HEK293T (cell line): ENCODE measurements at regions not wholly inside any gene's neighbourhood (a gene's known extent, or its start where the extent isn't known, plus 50 kb on each side); places are given as distances from the start of the nearest gene placed in this dataset.
"Not testable (repeated sequence)": the region's sequence is repeated elsewhere in the genome, so short reads cannot be mapped to it uniquely, and the experiment has no call there.

Experiments
- CTCF ChIA-PET: fragments of 350-600 bp; formaldehyde crosslinking; extraction: SDS; loops from one replicate; lab custom pipeline; 2021; ENCODE audit warnings: antibody characterized with exemption, inconsistent platforms; lab: Yijun Ruan, JAX
- POLR2A ChIA-PET: fragments of 350-600 bp; formaldehyde crosslinking; extraction: SDS; loops from one replicate; lab custom pipeline; 2020; ENCODE audit warnings: antibody characterized with exemption, inconsistent platforms; lab: Yijun Ruan, JAX
- DNase-seq: peaks from one replicate; pipeline ENCODE4 v3.0.0; 2012; ENCODE audit warnings: mixed read lengths; ENCODE audit errors: extremely low spot score
- ARNT ChIP-seq: fragments of 450-650 bp; IDR thresholded peaks from 2 replicates; pipeline ENCODE4 v1.6.1; 2017; ENCODE audit warnings: mild to moderate bottlenecking
- BHLHE40 ChIP-seq: fragments of 450-650 bp; IDR thresholded peaks from 2 replicates; pipeline ENCODE4 v1.6.1; 2016; ENCODE audit warnings: mild to moderate bottlenecking, moderate library complexity, borderline replicate concordance
- CTBP1 ChIP-seq: fragments of 450-650 bp; IDR thresholded peaks from 2 replicates; pipeline ENCODE4 v1.6.1; 2016; ENCODE audit warnings: borderline replicate concordance
- ELF4 ChIP-seq: fragments of 450-650 bp; IDR thresholded peaks from 2 replicates; pipeline ENCODE4 v1.6.1; 2017; ENCODE audit warnings: antibody characterized with exemption
- FOXA1 ChIP-seq: fragments of 450-650 bp; IDR thresholded peaks from 2 replicates; pipeline ENCODE4 v1.6.1; 2016; ENCODE audit warnings: mild to moderate bottlenecking
- FOXK2 ChIP-seq: fragments of 450-650 bp; IDR thresholded peaks from 2 replicates; pipeline ENCODE4 v1.6.1; 2016; ENCODE audit warnings: mild to moderate bottlenecking
- FOXM1 ChIP-seq: fragments of 450-650 bp; IDR thresholded peaks from 2 replicates; pipeline ENCODE4 v1.6.1; 2017; ENCODE audit warnings: mild to moderate bottlenecking, borderline replicate concordance
- HDGF ChIP-seq: fragments of 450-650 bp; IDR thresholded peaks from 2 replicates; pipeline ENCODE4 v1.6.1; 2017; ENCODE audit warnings: antibody characterized with exemption, borderline replicate concordance
- L3MBTL2 ChIP-seq: fragments of 450-650 bp; conservative IDR thresholded peaks from 2 replicates; pipeline ENCODE4 v1.6.1; 2016; ENCODE audit warnings: mild to moderate bottlenecking
- LEF1 ChIP-seq: fragments of 450-650 bp; IDR thresholded peaks from 2 replicates; pipeline ENCODE4 v1.6.1; 2017; ENCODE audit warnings: mild to moderate bottlenecking, borderline replicate concordance
- NFRKB ChIP-seq: fragments of 450-650 bp; IDR thresholded peaks from 2 replicates; pipeline ENCODE4 v1.6.1; 2016; ENCODE audit warnings: mild to moderate bottlenecking, moderate library complexity
- SP1 ChIP-seq: fragments of 450-650 bp; IDR thresholded peaks from 2 replicates; pipeline ENCODE4 v1.6.1; 2017
- SUZ12 ChIP-seq: fragments of 450-650 bp; IDR thresholded peaks from 2 replicates; pipeline ENCODE4 v1.6.1; 2016; ENCODE audit warnings: mild to moderate bottlenecking
- TARDBP ChIP-seq: fragments of 450-650 bp; IDR thresholded peaks from 2 replicates; pipeline ENCODE4 v1.6.1; 2016
- ZNF384 ChIP-seq: fragments of 450-650 bp; IDR thresholded peaks from 2 replicates; pipeline ENCODE4 v1.6.1; 2016
- TF ChIP-seq, protein P1 (sequence below): fragments of 450-650 bp; IDR thresholded peaks from 2 replicates; pipeline ENCODE4 v1.6.1; 2016

DNA sequence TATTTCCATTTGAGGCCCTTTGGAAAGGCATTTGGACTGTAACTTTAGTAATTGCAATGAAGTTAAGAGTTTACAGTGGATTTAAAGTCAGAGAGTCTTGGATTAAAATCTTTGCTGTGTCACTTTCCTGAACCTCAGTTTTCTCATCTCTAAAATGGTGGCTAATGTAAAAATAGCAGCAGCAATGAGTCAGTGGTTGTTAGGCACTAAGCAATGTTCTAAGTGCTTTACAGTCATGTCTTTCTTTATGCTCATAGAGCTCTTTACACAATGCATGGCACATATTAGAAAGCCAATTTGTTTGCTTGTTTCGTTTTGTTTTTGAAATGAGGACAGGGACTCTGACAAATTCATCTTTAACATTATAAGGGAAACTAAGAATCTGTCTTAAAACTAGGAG lies 222.7 kb upstream of the DNAJC19 start:
- POLR2A ChIA-PET: no interaction called here
- no peak for TF ChIP-seq FOXA1
- TF ChIP-seq TARDBP: no peak
- CTCF ChIA-PET: no interaction called here
- no peak for DNase-seq

DNA sequence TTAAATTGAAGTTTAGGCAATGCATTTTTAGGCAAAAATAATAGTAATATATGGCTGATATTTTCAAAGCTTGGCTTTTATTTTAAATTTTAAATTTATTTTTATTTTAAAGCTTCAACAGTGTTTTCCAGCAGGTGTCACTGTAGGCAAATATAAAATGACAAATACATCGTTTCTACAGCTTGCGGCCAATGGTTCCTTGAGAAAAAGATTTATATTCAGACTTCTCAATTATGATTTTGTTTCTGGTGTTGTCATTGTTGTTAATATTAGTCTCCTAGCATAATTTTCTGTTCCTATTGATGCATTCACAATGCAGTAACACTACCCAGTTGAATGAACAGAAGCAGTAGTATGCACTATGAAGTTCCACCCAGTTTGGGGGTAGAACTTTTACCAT lies 220.7 kb upstream of the DNAJC19 start:
- POLR2A ChIA-PET: no interaction called here
- CTCF ChIA-PET: interaction anchor here (0.7 to 1.2 kb wide), 4 partner anchors 8 to 491 kb away, joined by 4 to 8 read pairs (median 4); no protein-coding TSS in a partner anchor
- DNase-seq: peak; percentile 8
- TF ChIP-seq CTBP1: no peak
- TF ChIP-seq LEF1: no peak
- TF ChIP-seq, protein P1, sequence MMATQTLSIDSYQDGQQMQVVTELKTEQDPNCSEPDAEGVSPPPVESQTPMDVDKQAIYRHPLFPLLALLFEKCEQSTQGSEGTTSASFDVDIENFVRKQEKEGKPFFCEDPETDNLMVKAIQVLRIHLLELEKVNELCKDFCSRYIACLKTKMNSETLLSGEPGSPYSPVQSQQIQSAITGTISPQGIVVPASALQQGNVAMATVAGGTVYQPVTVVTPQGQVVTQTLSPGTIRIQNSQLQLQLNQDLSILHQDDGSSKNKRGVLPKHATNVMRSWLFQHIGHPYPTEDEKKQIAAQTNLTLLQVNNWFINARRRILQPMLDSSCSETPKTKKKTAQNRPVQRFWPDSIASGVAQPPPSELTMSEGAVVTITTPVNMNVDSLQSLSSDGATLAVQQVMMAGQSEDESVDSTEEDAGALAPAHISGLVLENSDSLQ: no peak
- TF ChIP-seq TARDBP: no peak
- TF ChIP-seq ELF4: no peak
- no peak for TF ChIP-seq ZNF384
- no peak for TF ChIP-seq NFRKB

DNA sequence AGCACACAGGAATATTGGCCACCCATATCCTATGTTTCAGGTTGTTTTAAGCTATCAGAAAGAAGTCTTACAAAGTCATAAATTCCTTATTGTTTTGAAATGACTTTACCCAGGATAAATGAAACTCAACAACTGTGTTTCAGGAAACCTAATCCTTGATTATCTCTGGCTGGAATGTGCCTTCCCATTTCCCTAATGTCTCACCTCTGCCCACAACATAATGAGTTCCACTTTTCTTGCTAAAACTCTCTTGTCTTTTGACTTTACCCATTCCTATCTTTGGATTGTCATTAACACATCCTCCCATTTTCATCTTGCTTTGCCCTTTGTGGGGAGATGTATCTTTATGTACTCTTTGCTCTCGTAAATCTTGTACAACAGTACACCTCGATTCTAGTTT lies 200.0 kb upstream of the DNAJC19 start:
- no peak for TF ChIP-seq FOXM1
- TF ChIP-seq NFRKB: no peak
- TF ChIP-seq ZNF384: no peak
- ChIA-PET CTCF (no interaction called here), POLR2A (no interaction called here)
- no peak for DNase-seq

DNA sequence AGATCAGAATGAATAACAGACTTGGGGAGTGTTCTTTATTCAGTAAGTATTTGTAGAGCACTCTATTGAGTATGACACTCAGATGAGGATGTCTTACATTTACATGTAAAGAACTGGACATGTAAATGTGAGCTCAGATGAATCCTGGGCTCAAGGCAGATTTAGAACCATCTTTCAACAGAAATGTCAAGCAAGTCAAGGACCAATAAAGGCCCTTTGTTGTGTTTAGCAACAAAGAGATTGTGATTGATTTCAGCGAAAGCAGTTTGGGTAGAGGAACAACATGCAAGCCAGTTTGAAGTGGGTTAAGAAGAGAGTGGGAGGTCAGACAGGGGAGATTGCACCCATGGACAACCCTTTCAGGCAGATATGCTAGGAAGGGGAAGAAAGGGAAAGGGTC lies 194.2 kb upstream of the DNAJC19 start:
- TF ChIP-seq TARDBP: no peak
- TF ChIP-seq, protein P1: no peak
- TF ChIP-seq SUZ12: no peak
- TF ChIP-seq NFRKB: no peak
- no peak for TF ChIP-seq ZNF384
- TF ChIP-seq CTBP1: no peak
- TF ChIP-seq FOXA1: no peak
- TF ChIP-seq SP1: no peak
- TF ChIP-seq BHLHE40: no peak
- TF ChIP-seq HDGF: no peak
- TF ChIP-seq ELF4: no peak
- no peak for TF ChIP-seq L3MBTL2
- TF ChIP-seq LEF1: no peak
- TF ChIP-seq ARNT: no peak
- no peak for TF ChIP-seq FOXM1
- no peak for TF ChIP-seq FOXK2
- CTCF ChIA-PET: no interaction called here
- no peak for DNase-seq
- POLR2A ChIA-PET: no interaction called here

DNA sequence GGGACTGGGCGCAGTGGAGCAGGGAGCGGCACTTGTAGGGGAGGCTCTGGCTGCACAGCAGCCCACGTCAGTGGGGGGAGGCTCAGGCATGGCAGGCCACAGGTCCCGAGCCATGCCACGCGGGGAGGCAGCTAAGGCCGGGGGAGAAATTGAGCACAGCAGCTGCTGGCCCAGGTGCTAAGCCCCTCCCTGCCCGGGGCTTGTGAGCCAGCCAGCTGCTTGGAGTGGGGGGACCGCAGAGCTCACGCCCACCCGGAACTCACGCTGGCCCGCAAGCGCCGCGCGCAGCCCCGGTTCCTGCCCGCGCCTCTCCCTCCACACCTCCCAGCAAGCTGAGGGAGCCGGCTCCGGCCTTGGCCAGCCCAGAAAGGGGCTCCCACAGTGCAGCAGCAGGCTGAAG lies 193.5 kb upstream of the DNAJC19 start:
- CTCF ChIA-PET, POLR2A ChIA-PET, DNase-seq: not testable (repeated sequence)

DNA sequence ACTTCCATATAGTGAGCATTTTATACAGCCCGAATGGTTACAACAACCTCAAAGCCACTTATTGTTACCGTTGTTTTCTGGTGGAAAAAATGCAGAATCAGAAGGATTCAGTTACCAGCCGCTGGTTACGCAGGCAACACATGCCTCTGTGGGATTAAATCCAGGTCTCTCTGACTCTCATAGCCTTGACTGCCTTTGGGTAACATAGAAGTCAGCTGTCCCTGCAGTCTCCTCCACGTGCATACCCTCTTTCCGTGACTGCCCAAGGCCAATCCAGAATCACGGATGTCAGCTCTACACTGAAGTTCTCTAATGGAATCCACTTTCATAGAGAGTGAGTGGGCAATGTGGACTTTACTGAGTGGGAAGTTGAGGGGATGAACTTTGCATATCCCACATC lies 189.5 kb upstream of the DNAJC19 start:
- ChIA-PET CTCF (no interaction called here), POLR2A (no interaction called here)
- no peak for TF ChIP-seq SP1
- TF ChIP-seq CTBP1: no peak
- no peak for TF ChIP-seq SUZ12
- TF ChIP-seq NFRKB: no peak
- TF ChIP-seq, protein P1: no peak
- no peak for TF ChIP-seq ELF4
- DNase-seq: no peak

DNA sequence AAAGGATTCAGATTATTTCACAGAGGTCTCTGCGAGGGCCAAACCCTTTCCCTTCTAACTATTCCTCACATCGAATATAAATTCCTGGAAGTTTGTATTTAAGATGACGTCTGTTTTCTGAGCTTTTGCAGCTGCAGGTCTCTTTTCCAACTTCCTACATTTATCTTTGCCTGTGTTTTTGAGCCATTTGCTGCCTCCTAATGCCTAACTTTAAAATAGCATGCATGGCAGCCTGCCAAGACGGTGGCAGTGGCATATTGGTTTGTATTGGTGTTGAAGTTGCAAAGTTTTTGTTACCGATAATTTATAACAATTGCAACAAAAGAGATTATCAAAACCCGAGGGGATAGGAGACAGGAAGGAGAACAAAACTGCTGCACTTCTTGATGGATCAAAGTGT lies 187.1 kb upstream of the DNAJC19 start:
- TF ChIP-seq BHLHE40 (no peak), HDGF (no peak), FOXK2 (no peak), TARDBP (no peak), SUZ12 (no peak), SP1 (no peak), ELF4 (no peak), L3MBTL2 (no peak), LEF1 (no peak), ZNF384 (no peak)
- TF ChIP-seq, protein P1: no peak
- POLR2A ChIA-PET: no interaction called here
- CTCF ChIA-PET: interaction anchor here (0.6 kb wide), 1 partner anchor 456 kb away, joined by 3 read pairs; no protein-coding TSS in a partner anchor
- peak; percentile 33 for DNase-seq
